DMS114 treated with DMSO at 0.1 percent for 48 hours (cell line): ENCODE measurements at regions not wholly inside any gene's neighbourhood (a gene's known extent, or its start where the extent isn't known, plus 50 kb on each side); places are given as distances from the start of the nearest gene placed in this dataset.

Source experiments
- DNase-seq: peaks from one replicate; lab custom pipeline; 2025; ENCODE audit not compliant: unreplicated experiment; lab: John Stamatoyannopoulos, UW

- no peak for DNase-seq
Measured at GRCh38 chr22:47247579-47248240, 485.3 kb downstream of the TBC1D22A start.

DNA sequence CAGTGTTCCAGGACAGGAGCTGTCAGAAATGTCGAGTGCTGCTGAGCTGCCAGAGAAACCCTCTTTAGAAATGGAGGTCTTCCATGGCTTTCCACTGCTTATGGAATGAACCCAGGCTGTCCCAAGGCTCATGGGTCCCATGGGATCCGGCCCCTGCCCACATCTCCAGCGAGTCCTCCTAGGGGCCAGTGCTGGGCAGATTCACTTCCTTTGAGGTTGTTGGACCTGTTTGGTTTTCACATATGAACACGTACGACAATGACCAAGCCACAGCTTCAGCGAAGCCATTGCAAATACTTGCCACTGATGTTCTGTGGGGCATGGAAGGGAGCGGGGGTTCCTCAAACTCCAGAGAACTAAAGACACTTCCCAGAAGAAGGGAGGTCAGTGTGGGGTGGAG is 483.3 kb downstream of the TBC1D22A start:
- no peak for DNase-seq

GRCh38 chr22:47245286-47245685 is 482.8 kb downstream of the TBC1D22A start:
- DNase-seq: no peak

GRCh38 chr22:47240116-47240515 is 477.7 kb downstream of the TBC1D22A start:
- DNase-seq: no peak

DNA sequence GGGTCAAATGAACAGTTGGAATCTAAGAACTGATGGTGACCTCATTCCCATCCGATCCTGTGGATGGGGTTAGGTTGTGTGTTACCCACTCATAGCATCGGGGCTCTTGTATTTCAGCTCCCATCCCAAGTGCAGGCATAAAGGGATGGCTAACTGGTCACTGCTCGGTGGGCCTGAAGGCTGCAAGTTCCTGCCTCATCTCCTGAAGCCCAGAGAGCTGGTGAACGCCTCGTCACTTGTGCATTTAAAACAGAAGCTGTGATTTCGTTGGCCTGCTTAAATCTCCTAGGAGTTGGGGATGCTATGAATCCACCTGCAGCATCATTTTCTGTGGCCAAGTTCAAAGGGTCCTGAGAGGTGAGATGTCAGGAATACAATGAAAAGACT is 477.0 kb downstream of the TBC1D22A start:
- DNase-seq: no peak

DNA sequence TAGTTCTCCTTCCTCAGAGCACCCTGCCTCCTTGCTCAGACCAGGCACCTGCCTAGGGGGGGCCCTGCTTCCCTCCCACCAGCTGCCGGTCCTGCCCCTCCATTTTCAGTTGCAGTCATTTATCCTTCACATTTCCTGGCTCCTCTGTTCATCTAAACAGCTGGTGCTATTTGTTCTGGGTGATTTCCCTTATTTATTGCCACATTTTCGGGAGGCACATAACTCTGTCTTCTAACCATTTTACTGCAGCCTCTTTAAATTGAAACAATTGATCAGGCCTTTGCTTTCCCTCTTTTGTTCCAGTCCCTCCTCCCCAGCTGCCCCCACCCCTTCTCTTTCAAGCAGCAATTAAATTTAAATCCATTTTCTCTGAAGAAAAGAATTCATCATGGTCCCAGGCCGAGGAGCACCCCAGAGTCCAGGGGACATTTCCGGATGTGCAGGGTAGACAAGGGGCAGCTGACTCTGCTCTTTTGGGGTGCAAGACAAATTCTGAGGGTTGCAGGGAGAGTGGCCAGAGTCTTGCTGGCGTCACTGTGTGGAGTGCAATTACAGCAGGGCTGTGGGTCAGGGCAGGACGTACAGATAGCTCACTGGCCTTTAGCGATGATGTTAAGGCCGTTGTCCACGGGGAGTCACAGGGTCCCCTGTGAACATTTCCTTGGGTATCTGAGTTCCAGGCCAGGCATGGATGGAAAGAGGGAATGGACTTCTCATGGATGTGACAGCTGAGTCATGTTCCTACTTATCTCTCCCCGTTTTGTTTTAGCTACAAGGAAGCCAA is 476.4 kb downstream of the TBC1D22A start:
- no peak for DNase-seq

- no peak for DNase-seq
Measured at GRCh38 chr22:47237890-47238480, 475.5 kb downstream of the TBC1D22A start.

- DNase-seq: no peak
Measured at GRCh38 chr22:47236718-47237117, 474.3 kb downstream of the TBC1D22A start.

DNA sequence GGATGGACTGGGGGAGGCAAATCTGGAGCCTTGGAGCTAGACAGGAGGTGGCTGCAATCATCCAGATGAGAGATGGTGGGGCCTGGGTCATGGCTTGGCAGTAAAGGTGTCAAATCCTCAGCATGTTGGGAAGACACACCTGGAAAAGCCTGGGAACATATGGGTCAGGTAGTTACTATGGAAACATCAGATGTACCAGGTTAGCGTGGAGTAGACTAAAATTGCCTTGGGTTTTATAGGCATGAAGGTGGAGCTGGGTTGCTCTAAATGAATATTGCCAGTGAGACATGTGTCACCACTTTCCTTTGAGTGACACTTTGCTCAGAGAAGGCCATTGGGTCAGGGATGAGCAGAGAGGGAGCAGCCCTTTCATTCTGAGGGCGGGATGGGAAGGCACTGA is 473.7 kb downstream of the TBC1D22A start:
- no peak for DNase-seq

GRCh38 chr22:47233316-47234243 is 471.1 kb downstream of the TBC1D22A start:
- no peak for DNase-seq

DNA sequence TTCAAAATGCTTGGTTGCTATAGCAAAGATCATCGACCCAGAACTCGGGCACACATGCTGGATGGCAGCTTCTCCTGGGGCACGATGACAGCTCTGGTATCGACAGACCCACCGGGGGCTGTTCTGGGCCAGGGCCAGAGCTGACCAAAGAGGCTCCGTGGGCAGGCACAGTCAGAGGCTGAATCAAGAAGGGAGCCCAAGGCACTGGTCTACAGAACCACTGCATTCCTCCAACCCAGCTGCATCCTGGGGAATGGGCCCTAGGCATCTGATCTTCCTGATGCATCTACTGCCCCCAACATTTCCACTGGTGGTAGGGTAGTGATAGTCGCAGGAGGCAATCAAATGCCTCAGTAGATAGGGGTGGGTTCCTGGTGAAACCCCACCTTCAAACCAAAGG is 470.3 kb downstream of the TBC1D22A start:
- DNase-seq: no peak

DNA sequence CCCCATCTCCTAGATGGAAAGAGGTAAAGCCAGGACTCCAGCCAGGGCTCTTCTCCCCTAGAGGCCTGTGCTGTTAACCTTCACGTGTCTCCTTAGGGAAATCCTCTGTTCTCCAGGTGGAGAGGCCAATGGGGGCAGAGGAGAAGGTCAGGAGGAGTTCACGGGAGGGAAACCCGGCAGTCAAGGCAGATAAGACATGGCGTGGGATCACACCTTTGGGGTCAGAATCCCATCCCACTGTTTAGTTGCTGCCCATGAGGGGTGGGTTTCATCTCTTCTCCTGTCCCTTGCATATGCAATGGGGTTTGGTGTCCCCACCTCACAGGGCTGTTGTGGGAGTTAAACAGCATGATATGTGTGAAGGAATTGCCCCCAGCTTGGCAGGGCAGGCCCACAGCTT is 469.7 kb downstream of the TBC1D22A start:
- no peak for DNase-seq

- DNase-seq: no peak
Measured at GRCh38 chr22:47231759-47232158, 469.3 kb downstream of the TBC1D22A start.

DNA sequence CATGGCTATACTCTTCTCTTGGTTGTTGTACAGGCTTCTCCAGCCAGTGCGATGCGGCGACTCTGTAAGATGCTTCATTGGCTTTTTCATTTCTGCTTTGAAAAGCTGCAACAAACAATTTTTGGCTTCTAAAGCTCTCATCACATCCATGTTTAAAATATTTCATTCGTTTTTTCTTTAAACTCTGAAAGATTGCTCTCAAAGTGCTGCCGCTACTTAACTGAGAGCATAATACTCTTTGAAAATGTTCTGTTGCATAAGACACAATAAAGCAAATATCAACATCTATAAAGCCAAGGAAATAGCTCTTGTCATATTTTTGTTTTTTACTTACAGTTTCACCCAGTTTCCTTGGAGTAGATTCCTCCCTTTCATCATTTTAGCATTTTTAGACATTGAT is 468.3 kb downstream of the TBC1D22A start:
- no peak for DNase-seq

- DNase-seq: no peak
Measured at GRCh38 chr22:47230251-47230650, 467.8 kb downstream of the TBC1D22A start.

- DNase-seq: no peak
Measured at GRCh38 chr22:47228767-47229166, 466.3 kb downstream of the TBC1D22A start.

DNA sequence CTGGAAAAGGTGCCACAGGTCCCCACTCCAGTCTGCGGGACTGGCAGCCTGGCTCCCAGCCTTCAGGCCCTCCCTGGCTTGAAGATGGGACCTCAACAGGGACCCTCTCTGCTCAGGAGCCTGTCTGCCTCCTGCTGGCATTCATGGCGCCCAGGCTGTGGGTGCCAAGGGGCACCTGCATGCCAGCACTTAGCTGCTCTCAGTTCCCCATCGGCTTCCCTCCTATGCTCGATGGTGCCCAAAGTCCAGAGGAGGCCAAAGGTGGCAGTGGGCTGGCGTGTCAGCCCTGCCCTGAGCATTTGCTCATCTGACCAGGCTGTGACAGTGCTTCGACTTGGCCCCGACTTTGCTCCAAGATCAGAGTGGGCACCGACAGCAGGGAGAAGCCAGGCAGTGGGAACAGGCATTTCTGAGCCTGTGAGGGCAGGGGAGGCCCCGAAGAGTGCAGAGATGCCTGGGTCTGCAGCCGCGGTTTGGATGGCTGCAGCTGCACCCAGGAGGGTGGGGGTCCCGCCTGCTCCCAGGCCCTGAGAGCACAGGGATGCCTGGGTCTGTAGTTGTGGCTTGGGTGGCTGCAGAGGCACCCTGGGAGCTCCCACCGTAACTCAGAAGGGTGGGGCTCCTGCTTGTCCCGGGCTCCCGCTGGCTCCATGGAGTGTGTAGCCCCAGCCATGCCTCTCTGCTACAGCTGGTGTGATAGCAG is 463.6 kb downstream of the TBC1D22A start:
- DNase-seq: no peak

DNA sequence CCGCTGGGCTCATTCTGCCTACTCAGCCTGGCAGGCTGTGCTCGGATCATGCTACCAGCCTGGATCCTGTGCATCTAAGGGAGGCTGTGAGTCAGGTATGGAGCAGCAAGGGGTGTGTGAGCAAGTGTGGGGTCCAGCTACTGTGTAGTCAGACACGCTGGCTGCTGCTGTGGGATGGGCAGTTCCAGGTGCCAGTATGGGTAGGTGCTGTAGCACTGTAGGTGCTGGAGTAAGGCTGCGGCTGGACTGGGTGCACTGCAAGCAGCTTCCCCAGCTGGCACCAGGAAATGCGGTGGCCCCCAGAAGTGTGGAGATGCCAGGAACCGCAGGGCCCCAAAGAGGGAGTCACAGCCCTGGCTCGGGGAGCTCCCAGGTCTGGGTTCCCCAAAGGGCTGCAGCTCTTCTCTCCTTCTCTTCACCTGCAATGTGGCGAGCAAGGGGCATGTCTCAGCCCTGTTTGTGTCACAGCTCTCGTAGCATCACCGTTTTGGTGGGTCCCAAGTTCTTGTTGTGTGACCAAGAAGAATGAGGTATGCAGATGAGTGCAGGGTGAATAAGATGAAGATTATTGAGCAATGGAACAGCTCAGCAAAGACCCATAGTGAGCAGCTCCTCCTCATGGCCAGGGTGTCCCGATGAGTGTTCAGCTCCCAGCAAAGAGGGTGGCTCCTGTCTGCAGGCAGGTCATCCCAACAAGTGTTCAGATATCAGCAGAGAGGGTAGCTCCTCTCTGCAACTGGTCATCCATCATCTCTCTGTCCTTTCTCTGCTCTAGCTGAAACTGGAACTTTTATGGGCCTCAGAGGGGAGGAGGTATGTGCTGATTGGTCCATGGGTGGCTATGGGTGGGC is 462.9 kb downstream of the TBC1D22A start:
- no peak for DNase-seq
